HEK293 (cell line): ENCODE measurements at regions not wholly inside any gene's neighbourhood (a gene's known extent, or its start where the extent isn't known, plus 50 kb on each side); places are given as distances from the start of the nearest gene placed in this dataset.

ENCODE experiments used
- HOXA7 ChIP-seq: sonication (generic); formaldehyde crosslinking; IDR thresholded peaks from 2 replicates; pipeline ENCODE4 v1.8.1; 2022; ENCODE audit warnings: missing genetic modification reagents, borderline replicate concordance
- YY1 ChIP-seq: fragments of 450-650 bp; formaldehyde crosslinking; IDR thresholded peaks from 2 replicates; pipeline ENCODE4 v1.5.1; 2018; ENCODE audit warnings: missing biosample characterization, missing genetic modification characterization
- ZNF654 ChIP-seq: fragments of 450-650 bp; formaldehyde crosslinking; IDR thresholded peaks from 2 replicates; pipeline ENCODE4 v1.5.1; 2016; ENCODE audit warnings: low read depth, missing biosample characterization, missing genetic modification characterization
- TF ChIP-seq, protein P1 (sequence below): fragments of 450-650 bp; formaldehyde crosslinking; conservative IDR thresholded peaks from 2 replicates; pipeline ENCODE4 v1.5.1; 2016; ENCODE audit warnings: low read depth, missing biosample characterization, missing genetic modification characterization

DNA sequence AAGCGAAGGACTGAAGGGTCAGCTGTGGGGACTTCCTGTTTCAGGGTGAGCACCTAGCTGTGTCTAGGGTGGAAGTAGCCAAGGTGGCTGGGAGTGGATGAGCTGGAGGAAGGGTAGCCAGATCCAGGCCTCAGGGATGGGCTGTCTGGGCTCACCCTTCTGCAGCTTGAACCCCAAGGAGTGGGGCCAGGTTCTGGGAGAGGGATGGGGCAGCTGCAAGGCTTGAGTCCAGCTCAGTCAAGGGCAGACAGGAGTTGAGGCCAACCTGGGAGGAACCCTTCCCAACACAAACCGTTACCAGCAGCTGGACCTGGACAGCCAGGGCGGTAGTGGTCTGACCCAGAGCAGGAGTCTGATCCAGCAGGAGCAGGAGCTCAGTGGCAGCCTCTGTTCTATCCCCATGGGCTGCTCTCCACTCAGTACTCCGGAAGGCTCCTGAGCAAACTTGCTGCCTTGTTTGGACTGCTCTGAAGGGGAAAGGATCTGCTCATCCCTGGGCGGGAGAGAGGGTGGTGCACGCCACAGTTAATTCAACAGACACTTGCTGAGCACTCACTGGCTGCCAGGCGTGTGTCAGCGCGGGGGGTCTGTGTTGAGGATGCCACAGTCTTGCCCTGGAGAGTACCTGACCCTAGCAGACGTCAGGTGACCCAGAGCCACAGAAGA lies 53.8 kb upstream of the THY1 start:
- TF ChIP-seq ZNF654 (tag by site-specific recombination): no peak
- TF ChIP-seq, protein P1, sequence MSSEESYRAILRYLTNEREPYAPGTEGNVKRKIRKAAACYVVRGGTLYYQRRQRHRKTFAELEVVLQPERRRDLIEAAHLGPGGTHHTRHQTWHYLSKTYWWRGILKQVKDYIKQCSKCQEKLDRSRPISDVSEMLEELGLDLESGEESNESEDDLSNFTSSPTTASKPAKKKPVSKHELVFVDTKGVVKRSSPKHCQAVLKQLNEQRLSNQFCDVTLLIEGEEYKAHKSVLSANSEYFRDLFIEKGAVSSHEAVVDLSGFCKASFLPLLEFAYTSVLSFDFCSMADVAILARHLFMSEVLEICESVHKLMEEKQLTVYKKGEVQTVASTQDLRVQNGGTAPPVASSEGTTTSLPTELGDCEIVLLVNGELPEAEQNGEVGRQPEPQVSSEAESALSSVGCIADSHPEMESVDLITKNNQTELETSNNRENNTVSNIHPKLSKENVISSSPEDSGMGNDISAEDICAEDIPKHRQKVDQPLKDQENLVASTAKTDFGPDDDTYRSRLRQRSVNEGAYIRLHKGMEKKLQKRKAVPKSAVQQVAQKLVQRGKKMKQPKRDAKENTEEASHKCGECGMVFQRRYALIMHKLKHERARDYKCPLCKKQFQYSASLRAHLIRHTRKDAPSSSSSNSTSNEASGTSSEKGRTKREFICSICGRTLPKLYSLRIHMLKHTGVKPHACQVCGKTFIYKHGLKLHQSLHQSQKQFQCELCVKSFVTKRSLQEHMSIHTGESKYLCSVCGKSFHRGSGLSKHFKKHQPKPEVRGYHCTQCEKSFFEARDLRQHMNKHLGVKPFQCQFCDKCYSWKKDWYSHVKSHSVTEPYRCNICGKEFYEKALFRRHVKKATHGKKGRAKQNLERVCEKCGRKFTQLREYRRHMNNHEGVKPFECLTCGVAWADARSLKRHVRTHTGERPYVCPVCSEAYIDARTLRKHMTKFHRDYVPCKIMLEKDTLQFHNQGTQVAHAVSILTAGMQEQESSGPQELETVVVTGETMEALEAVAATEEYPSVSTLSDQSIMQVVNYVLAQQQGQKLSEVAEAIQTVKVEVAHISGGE: no peak
- TF ChIP-seq HOXA7: no peak
- no peak for TF ChIP-seq YY1
